ENCODE measurements at regions not wholly inside any gene's neighbourhood (a gene's known extent, or its start where the extent isn't known, plus 50 kb on each side); places are given as distances from the start of the nearest gene placed in this dataset.

- H3K27me3 ChIP-seq (replicated peaks; ENCODE audit: insufficient read depth): no peaks in the 10 kb centered on the region
- TF ChIP-seq CTCF (IDR thresholded peaks at IDR 0.05): no peak
- H3K4me1 ChIP-seq (ENCODE audit: control insufficient read depth in 1 of 2, low read depth in 2 of 2): no peaks in the 10 kb centered on the region
- H3K36me3 ChIP-seq: no peaks in the 10 kb centered on the region
- no peak overlapping the region for H3K4me3 ChIP-seq
- no peak overlapping the region for H3K27ac ChIP-seq
- no peak for ATAC-seq (ENCODE audit: insufficient number of reproducible peaks, low FRiP score, low read depth)
- no peak for DNase-seq (ENCODE audit: low spot score)
- H3K9me3 ChIP-seq: no peaks in the 10 kb centered on the region
These were observed 369.3 kb downstream of the PBX1 start for GRCh38 chr1:164928232-164928812.

GRCh38 chr1:164926107-164926506 is 367.1 kb downstream of the PBX1 start:
- Histone ChIP-seq H3K27me3 (replicated peaks; ENCODE audit: insufficient read depth) (no peaks in the 10 kb centered on the region), H3K4me3 (no peak overlapping the region), H3K27ac (no peak overlapping the region), H3K36me3 (no peaks in the 10 kb centered on the region), H3K9me3 (no peaks in the 10 kb centered on the region), H3K4me1 (ENCODE audit: control insufficient read depth in 1 of 2, low read depth in 2 of 2) (no peaks in the 10 kb centered on the region)
- no peak for TF ChIP-seq CTCF (IDR thresholded peaks at IDR 0.05)
- DNase-seq (ENCODE audit: low spot score) (no peak), ATAC-seq (ENCODE audit: insufficient number of reproducible peaks, low FRiP score, low read depth) (no peak)

GRCh38 chr1:164922585-164922984 is 363.6 kb downstream of the PBX1 start:
- Histone ChIP-seq H3K27me3 (replicated peaks; ENCODE audit: insufficient read depth) (no peaks in the 10 kb centered on the region), H3K27ac (no peak overlapping the region), H3K4me3 (no peak overlapping the region), H3K36me3 (no peaks in the 10 kb centered on the region), H3K9me3 (no peaks in the 10 kb centered on the region), H3K4me1 (ENCODE audit: control insufficient read depth in 1 of 2, low read depth in 2 of 2) (no peaks in the 10 kb centered on the region)
- TF ChIP-seq CTCF (IDR thresholded peaks at IDR 0.05): no peak
- no peak for DNase-seq (ENCODE audit: low spot score)
- ATAC-seq (ENCODE audit: insufficient number of reproducible peaks, low FRiP score, low read depth): no peak

- TF ChIP-seq CTCF (IDR thresholded peaks at IDR 0.05): no peak
- ATAC-seq (ENCODE audit: insufficient number of reproducible peaks, low FRiP score, low read depth): no peak
- Histone ChIP-seq H3K9me3 (no peaks in the 10 kb centered on the region), H3K27me3 (replicated peaks; ENCODE audit: insufficient read depth) (no peaks in the 10 kb centered on the region), H3K27ac (no peak overlapping the region), H3K4me3 (no peak overlapping the region), H3K36me3 (no peaks in the 10 kb centered on the region), H3K4me1 (ENCODE audit: control insufficient read depth in 1 of 2, low read depth in 2 of 2) (no peaks in the 10 kb centered on the region)
- no peak for DNase-seq (ENCODE audit: low spot score)
These were observed 362.5 kb downstream of the PBX1 start for GRCh38 chr1:164921493-164921892.

DNA sequence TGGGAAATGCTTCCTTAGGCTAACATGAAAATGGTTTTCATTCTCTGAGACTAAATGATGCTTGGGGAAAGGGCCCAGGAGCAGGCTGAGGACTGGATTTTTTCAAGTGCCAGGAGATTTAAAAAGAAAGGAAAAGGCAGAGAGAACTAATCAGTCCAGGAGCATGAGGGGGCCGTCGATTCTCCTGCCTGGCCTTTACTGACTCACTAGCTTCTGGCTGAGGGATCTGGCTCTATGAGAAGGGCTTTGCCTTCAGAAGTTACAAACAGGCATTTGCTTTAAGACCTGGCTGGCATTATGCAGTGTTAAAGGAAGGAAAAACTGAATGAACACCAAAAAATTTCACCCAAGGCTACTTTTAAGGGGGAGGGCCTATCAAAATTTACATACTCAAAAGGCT is 359.2 kb downstream of the PBX1 start:
- H3K9me3 ChIP-seq: no peaks in the 10 kb centered on the region
- H3K4me3 ChIP-seq: no peak overlapping the region
- H3K27me3 ChIP-seq (replicated peaks; ENCODE audit: insufficient read depth): no peaks in the 10 kb centered on the region
- ATAC-seq (ENCODE audit: insufficient number of reproducible peaks, low FRiP score, low read depth) (no peak), DNase-seq (ENCODE audit: low spot score) (no peak)
- H3K4me1 ChIP-seq (ENCODE audit: control insufficient read depth in 1 of 2, low read depth in 2 of 2): no peaks in the 10 kb centered on the region
- no peak for TF ChIP-seq CTCF (IDR thresholded peaks at IDR 0.05)
- no peak overlapping the region for H3K27ac ChIP-seq
- H3K36me3 ChIP-seq: no peaks in the 10 kb centered on the region

Measured in thoracic aorta (tissue), 2 donors.